ENCODE measurements at regions not wholly inside any gene's neighbourhood (a gene's known extent, or its start where the extent isn't known, plus 50 kb on each side); places are given as distances from the start of the nearest gene placed in this dataset.

DNA sequence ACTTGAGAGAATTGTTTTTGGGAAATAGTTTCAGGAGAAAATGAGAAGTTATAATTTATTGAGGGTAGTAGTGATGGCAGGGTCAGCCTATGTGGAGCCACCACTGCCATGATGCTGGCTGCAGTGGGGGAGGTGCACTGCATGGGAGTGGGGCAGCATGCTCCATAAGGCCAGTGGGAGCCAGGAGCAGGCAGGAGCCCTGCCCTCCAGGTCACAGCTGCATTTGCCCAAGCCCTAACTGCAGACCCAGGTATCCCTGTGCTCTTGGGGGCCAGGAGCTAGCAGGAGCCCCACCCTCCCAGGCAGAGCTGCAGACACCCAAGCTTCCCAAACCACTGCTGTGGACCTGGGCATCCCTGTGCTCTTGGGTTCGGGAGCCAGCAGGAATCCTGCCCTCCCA is 757.3 kb upstream of the CRIM1 start:
- TF ChIP-seq, protein P1, sequence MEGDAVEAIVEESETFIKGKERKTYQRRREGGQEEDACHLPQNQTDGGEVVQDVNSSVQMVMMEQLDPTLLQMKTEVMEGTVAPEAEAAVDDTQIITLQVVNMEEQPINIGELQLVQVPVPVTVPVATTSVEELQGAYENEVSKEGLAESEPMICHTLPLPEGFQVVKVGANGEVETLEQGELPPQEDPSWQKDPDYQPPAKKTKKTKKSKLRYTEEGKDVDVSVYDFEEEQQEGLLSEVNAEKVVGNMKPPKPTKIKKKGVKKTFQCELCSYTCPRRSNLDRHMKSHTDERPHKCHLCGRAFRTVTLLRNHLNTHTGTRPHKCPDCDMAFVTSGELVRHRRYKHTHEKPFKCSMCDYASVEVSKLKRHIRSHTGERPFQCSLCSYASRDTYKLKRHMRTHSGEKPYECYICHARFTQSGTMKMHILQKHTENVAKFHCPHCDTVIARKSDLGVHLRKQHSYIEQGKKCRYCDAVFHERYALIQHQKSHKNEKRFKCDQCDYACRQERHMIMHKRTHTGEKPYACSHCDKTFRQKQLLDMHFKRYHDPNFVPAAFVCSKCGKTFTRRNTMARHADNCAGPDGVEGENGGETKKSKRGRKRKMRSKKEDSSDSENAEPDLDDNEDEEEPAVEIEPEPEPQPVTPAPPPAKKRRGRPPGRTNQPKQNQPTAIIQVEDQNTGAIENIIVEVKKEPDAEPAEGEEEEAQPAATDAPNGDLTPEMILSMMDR (IDR thresholded peaks at IDR 0.05; ENCODE audit: low read depth, low read length): no peak
- TF ChIP-seq, protein P2, sequence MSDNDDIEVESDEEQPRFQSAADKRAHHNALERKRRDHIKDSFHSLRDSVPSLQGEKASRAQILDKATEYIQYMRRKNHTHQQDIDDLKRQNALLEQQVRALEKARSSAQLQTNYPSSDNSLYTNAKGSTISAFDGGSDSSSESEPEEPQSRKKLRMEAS (IDR thresholded peaks at IDR 0.05; ENCODE audit: low read depth, low read length): no peak
- TF ChIP-seq POLR2A (IDR thresholded peaks at IDR 0.05; ENCODE audit: extremely low read depth, insufficient read length): no peak
